K562 (cell line): ENCODE measurements at regions not wholly inside any gene's neighbourhood (a gene's known extent, or its start where the extent isn't known, plus 50 kb on each side); places are given as distances from the start of the nearest gene placed in this dataset.

Source experiments
- CTCF ChIP-seq, 3 experiments: IDR thresholded peaks in 2 of 3; conservative IDR thresholded peaks in 1 of 3; 2 replicates each; pipeline ENCODE4 v1.5.1; 2011 to 2012; ENCODE audit warnings: low read length in 3 of 3, mild to moderate bottlenecking in 3 of 3, control low read depth in 2 of 3, improper control_type of control experiment in 1 of 3, inconsistent platforms in 1 of 3, low read depth in 1 of 3, mixed read lengths in 1 of 3, moderate library complexity in 1 of 3; ENCODE audit not compliant: insufficient read depth in 2 of 3
- GATAD2A ChIP-seq: fragments of 450-650 bp; IDR thresholded peaks from 2 replicates; pipeline ENCODE4 v1.6.1; 2017
- HMGXB4 ChIP-seq: sonication (generic); formaldehyde crosslinking; IDR thresholded peaks from 2 replicates; pipeline ENCODE4 v1.8.1; 2023; ENCODE audit warnings: mild to moderate bottlenecking, missing genetic modification reagents
- SNIP1 ChIP-seq: fragments of 450-650 bp; IDR thresholded peaks from 2 replicates; pipeline ENCODE4 v1.7.1; 2017; ENCODE audit warnings: low read depth, mild to moderate bottlenecking
- TGIF2 ChIP-seq: sonication (generic); formaldehyde crosslinking; IDR thresholded peaks from 2 replicates; pipeline ENCODE4 v1.8.1; 2022; ENCODE audit warnings: mild to moderate bottlenecking, missing genetic modification reagents, moderate library complexity
- TF ChIP-seq, protein P1 (sequence below): fragments of 250-450 bp; sonication (Bioruptor Pico); IDR thresholded peaks from 2 replicates; pipeline ENCODE4 v1.5.0; 2020; ENCODE audit warnings: mild to moderate bottlenecking, borderline replicate concordance
- TF ChIP-seq, protein P2 (sequence below): sonication (generic); formaldehyde crosslinking; IDR thresholded peaks from 2 replicates; pipeline ENCODE4 v1.8.0; 2022; ENCODE audit warnings: mild to moderate bottlenecking, low read depth, missing genetic modification reagents
- TF ChIP-seq, protein P3 (sequence below): fragments of 450-650 bp; formaldehyde crosslinking; IDR thresholded peaks from 2 replicates; pipeline ENCODE4 v1.4.0; 2022; ENCODE audit warnings: missing genetic modification characterization

GRCh38 chr1:94332952-94333351 lies 85.2 kb upstream of the ABCD3 start:
- no peak for TF ChIP-seq SNIP1
- no peak for TF ChIP-seq HMGXB4
- TF ChIP-seq, protein P1, sequence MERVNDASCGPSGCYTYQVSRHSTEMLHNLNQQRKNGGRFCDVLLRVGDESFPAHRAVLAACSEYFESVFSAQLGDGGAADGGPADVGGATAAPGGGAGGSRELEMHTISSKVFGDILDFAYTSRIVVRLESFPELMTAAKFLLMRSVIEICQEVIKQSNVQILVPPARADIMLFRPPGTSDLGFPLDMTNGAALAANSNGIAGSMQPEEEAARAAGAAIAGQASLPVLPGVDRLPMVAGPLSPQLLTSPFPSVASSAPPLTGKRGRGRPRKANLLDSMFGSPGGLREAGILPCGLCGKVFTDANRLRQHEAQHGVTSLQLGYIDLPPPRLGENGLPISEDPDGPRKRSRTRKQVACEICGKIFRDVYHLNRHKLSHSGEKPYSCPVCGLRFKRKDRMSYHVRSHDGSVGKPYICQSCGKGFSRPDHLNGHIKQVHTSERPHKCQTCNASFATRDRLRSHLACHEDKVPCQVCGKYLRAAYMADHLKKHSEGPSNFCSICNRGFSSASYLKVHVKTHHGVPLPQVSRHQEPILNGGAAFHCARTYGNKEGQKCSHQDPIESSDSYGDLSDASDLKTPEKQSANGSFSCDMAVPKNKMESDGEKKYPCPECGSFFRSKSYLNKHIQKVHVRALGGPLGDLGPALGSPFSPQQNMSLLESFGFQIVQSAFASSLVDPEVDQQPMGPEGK (CRISPR knock-in tag) = no peak
- TF ChIP-seq, protein P2, sequence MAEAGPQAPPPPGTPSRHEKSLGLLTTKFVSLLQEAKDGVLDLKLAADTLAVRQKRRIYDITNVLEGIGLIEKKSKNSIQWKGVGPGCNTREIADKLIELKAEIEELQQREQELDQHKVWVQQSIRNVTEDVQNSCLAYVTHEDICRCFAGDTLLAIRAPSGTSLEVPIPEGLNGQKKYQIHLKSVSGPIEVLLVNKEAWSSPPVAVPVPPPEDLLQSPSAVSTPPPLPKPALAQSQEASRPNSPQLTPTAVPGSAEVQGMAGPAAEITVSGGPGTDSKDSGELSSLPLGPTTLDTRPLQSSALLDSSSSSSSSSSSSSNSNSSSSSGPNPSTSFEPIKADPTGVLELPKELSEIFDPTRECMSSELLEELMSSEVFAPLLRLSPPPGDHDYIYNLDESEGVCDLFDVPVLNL = no peak
- TF ChIP-seq TGIF2 = no peak
- no peak for TF ChIP-seq CTCF (IDR thresholded peaks at IDR 0.05 in 2 of 3, conservative IDR thresholded peaks at IDR 0.05 in 1 of 3; ENCODE audit: insufficient read depth in 2 of 3, low read depth in 1 of 3, low read length in 3 of 3)
- TF ChIP-seq, protein P3, sequence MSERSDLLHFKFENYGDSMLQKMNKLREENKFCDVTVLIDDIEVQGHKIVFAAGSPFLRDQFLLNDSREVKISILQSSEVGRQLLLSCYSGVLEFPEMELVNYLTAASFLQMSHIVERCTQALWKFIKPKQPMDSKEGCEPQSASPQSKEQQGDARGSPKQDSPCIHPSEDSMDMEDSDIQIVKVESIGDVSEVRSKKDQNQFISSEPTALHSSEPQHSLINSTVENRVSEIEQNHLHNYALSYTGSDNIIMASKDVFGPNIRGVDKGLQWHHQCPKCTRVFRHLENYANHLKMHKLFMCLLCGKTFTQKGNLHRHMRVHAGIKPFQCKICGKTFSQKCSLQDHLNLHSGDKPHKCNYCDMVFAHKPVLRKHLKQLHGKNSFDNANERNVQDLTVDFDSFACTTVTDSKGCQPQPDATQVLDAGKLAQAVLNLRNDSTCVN (CRISPR knock-in tag) = no peak
- no peak for TF ChIP-seq GATAD2A
